Kidney (tissue), 13 donors: ENCODE measurements at regions not wholly inside any gene's neighbourhood (a gene's known extent, or its start where the extent isn't known, plus 50 kb on each side); places are given as distances from the start of the nearest gene placed in this dataset.

Source experiments
- DNase-seq, 5 donors: peaks; one replicate each; pipeline ENCODE4 v3.0.0-alpha.2; 2013 to 2020
- FAIRE-seq: peaks from 2 replicates; lab custom pipeline; 2012; peaks lifted over from hg19 to GRCh38; lab: Jason Lieb, UNC
- H3K27ac ChIP-seq, 2 donors: one replicate each; pipeline ENCODE4 v1.7.0; 2013; ENCODE audit warnings: low read depth in 2 of 2, low read length in 2 of 2, inconsistent platforms in 1 of 2
- H3K27me3 ChIP-seq: one replicate; pipeline ENCODE4 v1.7.1; 2013; ENCODE audit warnings: low read length, inconsistent platforms; ENCODE audit not compliant: control insufficient read depth, insufficient read depth
- H3K36me3 ChIP-seq, 3 donors: one replicate each; pipeline versions ENCODE4 v1.7.0 to v1.7.1; 2013; ENCODE audit warnings: low read length in 3 of 3, control low read depth in 1 of 3, inconsistent platforms in 1 of 3; ENCODE audit not compliant: insufficient read depth in 3 of 3, control insufficient read depth in 2 of 3
- H3K4me1 ChIP-seq, 3 donors: one replicate each; pipeline versions ENCODE4 v1.7.0 to v1.7.1; 2013; ENCODE audit warnings: low read length in 3 of 3, inconsistent platforms in 1 of 3, low read depth in 1 of 3; ENCODE audit not compliant: control insufficient read depth in 2 of 3, insufficient read depth in 2 of 3
- H3K4me3 ChIP-seq, 3 donors: one replicate each; pipeline versions ENCODE4 v1.7.0 to v1.8.1; 2013; ENCODE audit warnings: low read length in 3 of 3, control low read depth in 1 of 3, inconsistent platforms in 1 of 3
- H3K9ac ChIP-seq, 3 donors: one replicate each; pipeline versions ENCODE4 v1.7.0 to v1.7.1; 2013; ENCODE audit warnings: low read length in 3 of 3, control low read depth in 1 of 3, inconsistent platforms in 1 of 3
- H3K9me3 ChIP-seq, 3 donors: one replicate each; pipeline versions ENCODE4 v1.7.0 to v1.7.1; 2013; ENCODE audit warnings: low read length in 3 of 3, control low read depth in 1 of 3, inconsistent platforms in 1 of 3; ENCODE audit not compliant: control insufficient read depth in 2 of 3, insufficient read depth in 1 of 3
- CTCF ChIP-seq: IDR thresholded peaks from 3 replicates; pipeline ENCODE4 v1.5.1; 2012; ENCODE audit warnings: mild to moderate bottlenecking, moderate library complexity, borderline replicate concordance; ENCODE audit not compliant: insufficient read depth; ENCODE audit errors: extremely low read depth
- intact Hi-C: fragments of 100-400 bp; cut with DNase I; formaldehyde crosslinking; loops from one replicate; pipeline ENCODE4 v1.11.1; 2022
- donor health status: control.
- donor health status: control.
- donor health status: control.
- donor health status: control.
- donor health status: control.
- donor health status: DM: yes; HTN: yes; CAD: no.
- donor health status: Normal renal cell carcinoma (clear cell type).

- intact Hi-C loops = no loop called here
- DNase-seq (no peak), FAIRE-seq (no peak)
- Histone ChIP-seq H3K27ac (no peak overlapping the region), H3K4me1 (no peaks in the 10 kb centered on the region), H3K36me3 (no peaks in the 10 kb centered on the region), H3K27me3 (no peaks in the 10 kb centered on the region), H3K9me3 (no peaks in the 10 kb centered on the region), H3K9ac (no peak overlapping the region), H3K4me3 (no peak overlapping the region)
- TF ChIP-seq CTCF = no peak
These were observed 642.2 kb downstream of the LIG4 start for GRCh38 chr13:107573184-107573583.

- FAIRE-seq = no peak
- H3K4me3 ChIP-seq = no peak overlapping the region
- H3K27ac ChIP-seq = no peak overlapping the region
- no peaks in the 10 kb centered on the region for H3K9me3 ChIP-seq
- no peaks in the 10 kb centered on the region for H3K4me1 ChIP-seq
- TF ChIP-seq CTCF = no peak
- intact Hi-C loops = no loop called here
- DNase-seq = no peak
- H3K9ac ChIP-seq = no peak overlapping the region
- H3K36me3 ChIP-seq = no peaks in the 10 kb centered on the region
- H3K27me3 ChIP-seq = no peaks in the 10 kb centered on the region
These were observed 643.2 kb downstream of the LIG4 start for GRCh38 chr13:107572156-107572555.

GRCh38 chr13:107568181-107568580 is 647.2 kb downstream of the LIG4 start:
- DNase-seq (no peak), FAIRE-seq (no peak)
- Histone ChIP-seq H3K9ac (no peak overlapping the region), H3K4me1 (no peaks in the 10 kb centered on the region), H3K9me3 (no peaks in the 10 kb centered on the region), H3K36me3 (no peaks in the 10 kb centered on the region), H3K4me3 (no peak overlapping the region), H3K27me3 (no peaks in the 10 kb centered on the region), H3K27ac (no peak overlapping the region)
- TF ChIP-seq CTCF = no peak
- intact Hi-C loops = no loop called here
